ENCODE measurements at regions not wholly inside any gene's neighbourhood (a gene's known extent, or its start where the extent isn't known, plus 50 kb on each side); places are given as distances from the start of the nearest gene placed in this dataset.

DNA sequence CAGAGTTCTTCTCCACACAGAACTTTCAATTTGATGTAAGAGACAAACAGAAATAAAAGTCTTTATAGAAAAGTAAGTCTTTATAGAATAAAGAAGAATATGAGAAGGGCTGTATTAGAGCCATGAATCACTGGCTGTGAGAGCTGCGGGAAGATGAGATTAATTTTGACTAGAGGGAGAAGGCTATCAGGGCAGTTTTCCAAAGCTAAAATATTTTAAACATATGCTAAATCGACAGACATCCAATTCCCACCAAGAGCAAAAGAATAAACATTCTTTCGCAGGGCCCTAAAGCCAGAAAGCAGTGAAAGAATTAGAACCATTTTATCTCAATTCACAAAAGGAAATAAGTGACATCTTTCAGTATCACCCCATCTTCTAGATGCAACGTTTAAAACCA is 208.3 kb upstream of the MAP3K1 start:
- Histone ChIP-seq H4K20me1 (ENCODE audit: insufficient read depth) (no peaks in the 10 kb centered on the region), H3F3A (replicated peaks; ENCODE audit: insufficient read depth) (no peaks in the 10 kb centered on the region), H3K9me2 (no peaks in the 10 kb centered on the region), H3K27me3 (ENCODE audit: insufficient read depth) (no peaks in the 10 kb centered on the region), H3K36me3 (replicated peaks in 1 of 2; ENCODE audit: control insufficient read depth in 1 of 2, insufficient read depth in 2 of 2, low read length in 1 of 2) (no peaks in the 10 kb centered on the region), H2AFZ (ENCODE audit: low read depth) (no peak overlapping the region), H3K4me2 (no peak overlapping the region), H3K9me3 (no peaks in the 10 kb centered on the region), H3K27ac (ENCODE audit: low read depth in 2 of 2, low read length in 1 of 2) (no peak overlapping the region), H3K4me1 (ENCODE audit: control insufficient read depth in 1 of 2, insufficient read depth in 2 of 2, low read depth in 1 of 2, low read length in 1 of 2) (peaks cover 0 to 8% of the 10 kb centered on the region in 2 experiments; a peak in 1 of 4 replicates), H3K4me3 (ENCODE audit: low read depth in 2 of 2, low read length in 1 of 2) (no peak overlapping the region), H3K79me2 (ENCODE audit: insufficient read depth) (no peaks in the 10 kb centered on the region), H3K9ac (no peak overlapping the region)
- ChIA-PET CTCF (interaction anchor here (1.1 kb wide), 1 partner anchor 14 kb away, joined by 3 read pairs; no protein-coding TSS in a partner anchor), POLR2A (no interaction called here)
- DNase-seq: no peak
- TF ChIP-seq USF1 (IDR thresholded peaks at IDR 0.05; ENCODE audit: borderline replicate concordance, low read depth) (no peak), RFX5 (IDR thresholded peaks at IDR 0.05; ENCODE audit: low read length) (no peak), FOXM1 (IDR thresholded peaks at IDR 0.05; ENCODE audit: low read depth) (no peak), CTCF (IDR thresholded peaks at IDR 0.05) (no peak), ELF1 (IDR thresholded peaks at IDR 0.05) (no peak), RAD21 (IDR thresholded peaks at IDR 0.05; ENCODE audit: low read length) (no peak), EP300 (IDR thresholded peaks at IDR 0.05; ENCODE audit: borderline replicate concordance in 1 of 2, low read depth in 1 of 2, low read length in 1 of 2) (no peak)
- WGBS (ENCODE audit: low lambda C conversion rate): 61% methylated on average over 4 of the region's 4 CpGs

GRCh38 chr5:56606192-56606591 is 209.2 kb upstream of the MAP3K1 start:
- no peaks in the 10 kb centered on the region for H3K27me3 ChIP-seq (ENCODE audit: insufficient read depth)
- no peak for DNase-seq
- H2AFZ ChIP-seq (ENCODE audit: low read depth): no peak overlapping the region
- ChIA-PET CTCF (interaction anchor here (1.1 kb wide), 1 partner anchor 13 kb away, joined by 3 read pairs; no protein-coding TSS in a partner anchor), POLR2A (no interaction called here)
- no peaks in the 10 kb centered on the region for H3K79me2 ChIP-seq (ENCODE audit: insufficient read depth)
- no peak overlapping the region for H3K27ac ChIP-seq (ENCODE audit: low read depth in 2 of 2, low read length in 1 of 2)
- H3K36me3 ChIP-seq (replicated peaks in 1 of 2; ENCODE audit: control insufficient read depth in 1 of 2, insufficient read depth in 2 of 2, low read length in 1 of 2): no peaks in the 10 kb centered on the region
- H3K4me3 ChIP-seq (ENCODE audit: low read depth in 2 of 2, low read length in 1 of 2): no peak overlapping the region
- 83% methylated on average over 3 of the region's 3 CpGs for WGBS (ENCODE audit: low lambda C conversion rate)
- no peak overlapping the region for H3K9ac ChIP-seq
- peaks cover 0 to 8% of the 10 kb centered on the region in 2 experiments; a peak in 1 of 4 replicates for H3K4me1 ChIP-seq (ENCODE audit: control insufficient read depth in 1 of 2, insufficient read depth in 2 of 2, low read depth in 1 of 2, low read length in 1 of 2)
- H3F3A ChIP-seq (replicated peaks; ENCODE audit: insufficient read depth): no peaks in the 10 kb centered on the region
- H4K20me1 ChIP-seq (ENCODE audit: insufficient read depth): no peaks in the 10 kb centered on the region
- no peaks in the 10 kb centered on the region for H3K9me3 ChIP-seq
- H3K4me2 ChIP-seq: no peak overlapping the region
- no peaks in the 10 kb centered on the region for H3K9me2 ChIP-seq
- TF ChIP-seq SIN3A (IDR thresholded peaks at IDR 0.05; ENCODE audit: borderline replicate concordance, low read depth, low read length) (no peak), NFIC (IDR thresholded peaks at IDR 0.05; ENCODE audit: borderline replicate concordance) (no peak), YY1 (IDR thresholded peaks at IDR 0.05; ENCODE audit: low read depth) (no peak), NRF1 (IDR thresholded peaks at IDR 0.05; ENCODE audit: low read depth, low read length) (no peak), POLR2AphosphoS5 (IDR thresholded peaks at IDR 0.05; ENCODE audit: low read depth, low read length) (no peak), TEAD4 (IDR thresholded peaks at IDR 0.05; ENCODE audit: borderline replicate concordance, insufficient read depth) (no peak), ZBTB33 (IDR thresholded peaks at IDR 0.05; ENCODE audit: borderline replicate concordance, low read depth) (no peak), TCF12 (IDR thresholded peaks at IDR 0.05) (no peak), MEF2A (IDR thresholded peaks at IDR 0.05; ENCODE audit: borderline replicate concordance, low read depth) (no peak), REST (IDR thresholded peaks at IDR 0.05; ENCODE audit: low read depth, low read length) (no peak)
- TF ChIP-seq, protein P1, sequence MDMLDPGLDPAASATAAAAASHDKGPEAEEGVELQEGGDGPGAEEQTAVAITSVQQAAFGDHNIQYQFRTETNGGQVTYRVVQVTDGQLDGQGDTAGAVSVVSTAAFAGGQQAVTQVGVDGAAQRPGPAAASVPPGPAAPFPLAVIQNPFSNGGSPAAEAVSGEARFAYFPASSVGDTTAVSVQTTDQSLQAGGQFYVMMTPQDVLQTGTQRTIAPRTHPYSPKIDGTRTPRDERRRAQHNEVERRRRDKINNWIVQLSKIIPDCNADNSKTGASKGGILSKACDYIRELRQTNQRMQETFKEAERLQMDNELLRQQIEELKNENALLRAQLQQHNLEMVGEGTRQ (IDR thresholded peaks at IDR 0.05; ENCODE audit: borderline replicate concordance, low read depth, low read length): no peak
